HG03442 (cell line): ENCODE measurements at regions not wholly inside any gene's neighbourhood (a gene's known extent, or its start where the extent isn't known, plus 50 kb on each side); places are given as distances from the start of the nearest gene placed in this dataset.

Experiments
- ATAC-seq: cut with Tn5 transposase; IDR thresholded peaks from one replicate; pipeline ENCODE4 v1.9.1; 2021; ENCODE audit warnings: mild to moderate bottlenecking, moderate library complexity; ENCODE audit not compliant: unreplicated experiment

GRCh38 chr3:99131876-99132275 lies 230.4 kb upstream of the DCBLD2 start:
- no peak for ATAC-seq

GRCh38 chr3:99128725-99129505 lies 227.4 kb upstream of the DCBLD2 start:
- no peak for ATAC-seq

- no peak for ATAC-seq
These were observed 226.7 kb upstream of the DCBLD2 start for GRCh38 chr3:99128235-99128634.

GRCh38 chr3:99126316-99126715 lies 224.8 kb upstream of the DCBLD2 start:
- ATAC-seq, result no peak

GRCh38 chr3:99119385-99119784 lies 217.9 kb upstream of the DCBLD2 start:
- ATAC-seq, result no peak

- no peak for ATAC-seq
These were observed 216.9 kb upstream of the DCBLD2 start for GRCh38 chr3:99118381-99118780.

- no peak for ATAC-seq
These were observed 213.2 kb upstream of the DCBLD2 start for GRCh38 chr3:99114565-99115291.

- ATAC-seq, result peak; percentile 51
These were observed 209.7 kb upstream of the DCBLD2 start for GRCh38 chr3:99111235-99111634.

- ATAC-seq, result no peak
These were observed 208.9 kb upstream of the DCBLD2 start for GRCh38 chr3:99110401-99110800.

- ATAC-seq, result no peak
These were observed 207.0 kb upstream of the DCBLD2 start for GRCh38 chr3:99108508-99108907.

- ATAC-seq, result no peak
These were observed 193.1 kb upstream of the DCBLD2 start for GRCh38 chr3:99094606-99095005.

- no peak for ATAC-seq
These were observed 185.8 kb upstream of the DCBLD2 start for GRCh38 chr3:99087277-99087676.

- no peak for ATAC-seq
These were observed 183.3 kb upstream of the DCBLD2 start for GRCh38 chr3:99084826-99085225.

- ATAC-seq, result no peak
These were observed 182.7 kb upstream of the DCBLD2 start for GRCh38 chr3:99084156-99084555.

GRCh38 chr3:99071096-99071495 lies 169.6 kb upstream of the DCBLD2 start:
- no peak for ATAC-seq

GRCh38 chr3:99069973-99070372 lies 168.5 kb upstream of the DCBLD2 start:
- no peak for ATAC-seq

GRCh38 chr3:99066863-99067262 lies 165.4 kb upstream of the DCBLD2 start:
- no peak for ATAC-seq

GRCh38 chr3:99049164-99049563 lies 147.7 kb upstream of the DCBLD2 start:
- ATAC-seq, result no peak

- no peak for ATAC-seq
These were observed 140.3 kb upstream of the DCBLD2 start for GRCh38 chr3:99041747-99042146.

- no peak for ATAC-seq
These were observed 130.3 kb upstream of the DCBLD2 start for GRCh38 chr3:99031778-99032177.

- ATAC-seq, result peak; percentile 76
These were observed 122.2 kb upstream of the DCBLD2 start for GRCh38 chr3:99023590-99024192.

GRCh38 chr3:99021466-99021865 lies 120.0 kb upstream of the DCBLD2 start:
- no peak for ATAC-seq
